Panc1 (cell line): ENCODE measurements at regions not wholly inside any gene's neighbourhood (a gene's known extent, or its start where the extent isn't known, plus 50 kb on each side); places are given as distances from the start of the nearest gene placed in this dataset.

Source experiments
- ATAC-seq: fragments of 200-7000 bp; cut with Tn5 transposase; 2 replicates; pipeline ENCODE4 v1.9.1; 2020; ENCODE audit warnings: mild to moderate bottlenecking, moderate library complexity
- BruUV-seq: library from RNA; stranded (reverse); fragments of 400-500 nt; replicated peaks from 2 replicates; lab custom pipeline; 2021; lab: Mats Ljungman, UMichigan
- CTCF ChIA-PET: fragments of 300-600 bp; sonication (Branson Sonifier 250); formaldehyde crosslinking; loops from one replicate; lab custom pipeline; 2022; ENCODE audit warnings: antibody characterized with exemption; lab: Charles Lee
- POLR2A ChIA-PET: fragments of 300-600 bp; sonication (Branson Sonifier 250); formaldehyde crosslinking; loops from one replicate; lab custom pipeline; 2022; ENCODE audit warnings: antibody characterized with exemption; lab: Charles Lee
- DNase-seq: peaks from one replicate; pipeline ENCODE4 v3.0.0-alpha.2; 2010; ENCODE audit warnings: low read depth, low spot score
- H3K27ac ChIP-seq: 2 replicates; pipeline ENCODE4 v1.5.1; 2011; ENCODE audit warnings: mild to moderate bottlenecking, low read length, inconsistent platforms
- H3K27me3 ChIP-seq: fragments of 200-500 bp; sonication (Bioruptor generic); 2 replicates; pipeline ENCODE4 v1.6.0; 2014; ENCODE audit warnings: low read length, inconsistent platforms; ENCODE audit not compliant: control insufficient read depth, insufficient read depth
- H3K36me3 ChIP-seq: fragments of 200-500 bp; sonication (Bioruptor generic); 2 replicates; pipeline ENCODE4 v1.5.1; 2014; ENCODE audit warnings: inconsistent platforms, mild to moderate bottlenecking, low read length, moderate library complexity; ENCODE audit not compliant: control insufficient read depth, insufficient read depth
- H3K4me1 ChIP-seq: 2 replicates; pipeline ENCODE4 v1.5.1; 2011; ENCODE audit warnings: inconsistent platforms, mild to moderate bottlenecking, low read length, moderate library complexity; ENCODE audit not compliant: control insufficient read depth, insufficient read depth
- H3K4me3 ChIP-seq, 2 experiments: 2 replicates each; pipeline ENCODE4 v1.5.1; 2011 to 2012; ENCODE audit warnings: low read depth in 2 of 2, low read length in 2 of 2, mild to moderate bottlenecking in 2 of 2, inconsistent platforms in 1 of 2, moderate library complexity in 1 of 2
- H3K9me3 ChIP-seq: fragments of 200-500 bp; sonication (Bioruptor generic); 2 replicates; pipeline ENCODE4 v1.5.1; 2014; ENCODE audit warnings: low read depth, mild to moderate bottlenecking, inconsistent platforms, low read length, moderate library complexity; ENCODE audit not compliant: control insufficient read depth, insufficient read depth
- POLR2AphosphoS5 ChIP-seq: IDR thresholded peaks from 2 replicates; pipeline ENCODE4 v1.6.1; 2012; ENCODE audit warnings: mild to moderate bottlenecking, low read depth, low read length, moderate library complexity
- SIN3A ChIP-seq: IDR thresholded peaks from 2 replicates; pipeline ENCODE4 v1.6.1; 2012; ENCODE audit warnings: low read depth, mild to moderate bottlenecking, low read length, moderate library complexity, borderline replicate concordance; ENCODE audit not compliant: insufficient read depth
- TCF7L2 ChIP-seq: IDR thresholded peaks from 2 replicates; pipeline ENCODE4 v1.6.1; 2011; ENCODE audit warnings: mild to moderate bottlenecking, low read depth, low read length, inconsistent platforms
- in situ Hi-C: cut with HindIII; loops from 2 replicates; pipeline ENCODE4 v1.10.0; 2016; ENCODE audit warnings: low sequenced_read_pairs, low pct_unique_long_range_greater_than_20kb
- intact Hi-C: fragments of 100-400 bp; cut with micrococcal nuclease; formaldehyde crosslinking; loops from one replicate; pipeline ENCODE4 v1.10.0; 2022; ENCODE audit not compliant: unreplicated experiment
- TF ChIP-seq, protein P1 (sequence below), 2 experiments: IDR thresholded peaks; 2 replicates each; pipeline ENCODE4 v1.6.1; 2011 to 2012; ENCODE audit warnings: low read depth in 2 of 2, control low read depth in 1 of 2, low read length in 1 of 2, mild to moderate bottlenecking in 1 of 2, moderate library complexity in 1 of 2; ENCODE audit not compliant: insufficient read depth in 1 of 2
- TF ChIP-seq, protein P2 (sequence below): fragments of 450-650 bp; IDR thresholded peaks from 2 replicates; pipeline ENCODE4 v1.5.1; 2017; ENCODE audit warnings: mild to moderate bottlenecking

DNA sequence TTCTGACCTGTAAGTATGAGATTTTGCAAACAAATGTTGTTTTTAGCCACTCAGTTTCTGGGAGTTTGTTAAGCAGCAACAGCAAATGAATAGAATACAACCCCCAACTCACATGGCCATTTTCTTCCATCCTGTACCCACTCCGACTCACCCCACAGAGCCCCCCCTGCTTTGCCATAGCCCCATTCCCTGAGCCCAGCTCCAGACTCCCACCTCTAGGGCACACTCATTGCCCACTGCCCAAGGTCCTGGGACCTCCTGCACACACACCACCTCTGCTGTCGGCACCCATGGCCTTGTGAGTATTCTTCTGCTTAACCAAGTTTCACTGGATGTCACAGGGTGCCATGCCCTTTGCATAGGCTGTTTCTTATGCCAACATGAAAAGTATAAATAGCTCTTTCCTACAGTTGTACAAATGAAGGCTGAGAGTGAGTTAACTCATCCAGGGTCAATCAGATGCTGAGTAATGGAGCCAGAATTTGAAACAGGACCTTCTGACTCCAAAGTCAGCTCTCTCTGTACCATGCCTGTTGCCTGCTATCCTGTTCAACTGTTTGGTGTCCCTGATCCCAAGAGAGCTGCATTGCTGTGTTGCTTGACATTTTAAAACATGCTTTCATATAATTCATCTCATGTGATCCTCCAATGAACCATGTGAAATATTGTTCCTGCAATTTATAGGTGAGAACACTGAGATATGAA is 367.8 kb upstream of the ZMIZ1 start:
- no peak overlapping the region for H3K4me3 ChIP-seq
- H3K4me1 ChIP-seq = no peaks in the 10 kb centered on the region
- ChIA-PET POLR2A (interaction anchor here (0.6 kb wide), 1 partner anchor 1005 kb away, joined by 7 read pairs; no protein-coding TSS in a partner anchor), CTCF (no interaction called here)
- DNase-seq = no peak
- no peak overlapping the region for H3K27ac ChIP-seq
- no peak for TF ChIP-seq TCF7L2
- no peaks in the 10 kb centered on the region for H3K9me3 ChIP-seq
- ATAC-seq = no peak
- intact Hi-C loops (no loop called here), in situ Hi-C loops (no loop called here)
- peaks cover 2% of the 10 kb centered on the region; the same call in 1 of the 2 replicates for H3K27me3 ChIP-seq
- BruUV-seq = no TSS peak
- no peaks in the 10 kb centered on the region for H3K36me3 ChIP-seq

GRCh38 chr10:78702186-78702585 is 366.6 kb upstream of the ZMIZ1 start:
- intact Hi-C loops (no loop called here), in situ Hi-C loops (no loop called here)
- H3K9me3 ChIP-seq = no peaks in the 10 kb centered on the region
- H3K27ac ChIP-seq = no peak overlapping the region
- peaks cover 2% of the 10 kb centered on the region; the same call in 1 of the 2 replicates for H3K27me3 ChIP-seq
- ATAC-seq (no peak), DNase-seq (no peak)
- POLR2A ChIA-PET = no interaction called here
- TF ChIP-seq POLR2AphosphoS5 (no peak), TCF7L2 (no peak), SIN3A (no peak)
- TF ChIP-seq, protein P1, sequence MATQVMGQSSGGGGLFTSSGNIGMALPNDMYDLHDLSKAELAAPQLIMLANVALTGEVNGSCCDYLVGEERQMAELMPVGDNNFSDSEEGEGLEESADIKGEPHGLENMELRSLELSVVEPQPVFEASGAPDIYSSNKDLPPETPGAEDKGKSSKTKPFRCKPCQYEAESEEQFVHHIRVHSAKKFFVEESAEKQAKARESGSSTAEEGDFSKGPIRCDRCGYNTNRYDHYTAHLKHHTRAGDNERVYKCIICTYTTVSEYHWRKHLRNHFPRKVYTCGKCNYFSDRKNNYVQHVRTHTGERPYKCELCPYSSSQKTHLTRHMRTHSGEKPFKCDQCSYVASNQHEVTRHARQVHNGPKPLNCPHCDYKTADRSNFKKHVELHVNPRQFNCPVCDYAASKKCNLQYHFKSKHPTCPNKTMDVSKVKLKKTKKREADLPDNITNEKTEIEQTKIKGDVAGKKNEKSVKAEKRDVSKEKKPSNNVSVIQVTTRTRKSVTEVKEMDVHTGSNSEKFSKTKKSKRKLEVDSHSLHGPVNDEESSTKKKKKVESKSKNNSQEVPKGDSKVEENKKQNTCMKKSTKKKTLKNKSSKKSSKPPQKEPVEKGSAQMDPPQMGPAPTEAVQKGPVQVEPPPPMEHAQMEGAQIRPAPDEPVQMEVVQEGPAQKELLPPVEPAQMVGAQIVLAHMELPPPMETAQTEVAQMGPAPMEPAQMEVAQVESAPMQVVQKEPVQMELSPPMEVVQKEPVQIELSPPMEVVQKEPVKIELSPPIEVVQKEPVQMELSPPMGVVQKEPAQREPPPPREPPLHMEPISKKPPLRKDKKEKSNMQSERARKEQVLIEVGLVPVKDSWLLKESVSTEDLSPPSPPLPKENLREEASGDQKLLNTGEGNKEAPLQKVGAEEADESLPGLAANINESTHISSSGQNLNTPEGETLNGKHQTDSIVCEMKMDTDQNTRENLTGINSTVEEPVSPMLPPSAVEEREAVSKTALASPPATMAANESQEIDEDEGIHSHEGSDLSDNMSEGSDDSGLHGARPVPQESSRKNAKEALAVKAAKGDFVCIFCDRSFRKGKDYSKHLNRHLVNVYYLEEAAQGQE (IDR thresholded peaks at IDR 0.05; ENCODE audit: insufficient read depth in 1 of 2, low read depth in 2 of 2, low read length in 1 of 2) = no peak
- TF ChIP-seq, protein P2, sequence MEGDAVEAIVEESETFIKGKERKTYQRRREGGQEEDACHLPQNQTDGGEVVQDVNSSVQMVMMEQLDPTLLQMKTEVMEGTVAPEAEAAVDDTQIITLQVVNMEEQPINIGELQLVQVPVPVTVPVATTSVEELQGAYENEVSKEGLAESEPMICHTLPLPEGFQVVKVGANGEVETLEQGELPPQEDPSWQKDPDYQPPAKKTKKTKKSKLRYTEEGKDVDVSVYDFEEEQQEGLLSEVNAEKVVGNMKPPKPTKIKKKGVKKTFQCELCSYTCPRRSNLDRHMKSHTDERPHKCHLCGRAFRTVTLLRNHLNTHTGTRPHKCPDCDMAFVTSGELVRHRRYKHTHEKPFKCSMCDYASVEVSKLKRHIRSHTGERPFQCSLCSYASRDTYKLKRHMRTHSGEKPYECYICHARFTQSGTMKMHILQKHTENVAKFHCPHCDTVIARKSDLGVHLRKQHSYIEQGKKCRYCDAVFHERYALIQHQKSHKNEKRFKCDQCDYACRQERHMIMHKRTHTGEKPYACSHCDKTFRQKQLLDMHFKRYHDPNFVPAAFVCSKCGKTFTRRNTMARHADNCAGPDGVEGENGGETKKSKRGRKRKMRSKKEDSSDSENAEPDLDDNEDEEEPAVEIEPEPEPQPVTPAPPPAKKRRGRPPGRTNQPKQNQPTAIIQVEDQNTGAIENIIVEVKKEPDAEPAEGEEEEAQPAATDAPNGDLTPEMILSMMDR = no peak
- BruUV-seq = no TSS peak
- no peaks in the 10 kb centered on the region for H3K36me3 ChIP-seq
- CTCF ChIA-PET = no interaction called here
- H3K4me1 ChIP-seq = no peaks in the 10 kb centered on the region
- H3K4me3 ChIP-seq = no peak overlapping the region

GRCh38 chr10:78702876-78703275 is 365.9 kb upstream of the ZMIZ1 start:
- DNase-seq = no peak
- CTCF ChIA-PET = no interaction called here
- POLR2A ChIA-PET = no interaction called here

More at GRCh38 chr10:78702876-78703275, 365.9 kb upstream of the ZMIZ1 start:
- H3K27me3 ChIP-seq = peaks cover 2% of the 10 kb centered on the region; the same call in 1 of the 2 replicates
- H3K36me3 ChIP-seq = no peaks in the 10 kb centered on the region
- in situ Hi-C loops = no loop called here
- BruUV-seq = no TSS peak
- ATAC-seq = no peak
- TF ChIP-seq POLR2AphosphoS5 (no peak), TCF7L2 (no peak)
- no peak overlapping the region for H3K4me3 ChIP-seq
- H3K27ac ChIP-seq = no peak overlapping the region
- intact Hi-C loops = no loop called here
- no peaks in the 10 kb centered on the region for H3K4me1 ChIP-seq
- H3K9me3 ChIP-seq = no peaks in the 10 kb centered on the region
